ENCODE measurements at regions not wholly inside any gene's neighbourhood (a gene's known extent, or its start where the extent isn't known, plus 50 kb on each side); places are given as distances from the start of the nearest gene placed in this dataset.

DNA sequence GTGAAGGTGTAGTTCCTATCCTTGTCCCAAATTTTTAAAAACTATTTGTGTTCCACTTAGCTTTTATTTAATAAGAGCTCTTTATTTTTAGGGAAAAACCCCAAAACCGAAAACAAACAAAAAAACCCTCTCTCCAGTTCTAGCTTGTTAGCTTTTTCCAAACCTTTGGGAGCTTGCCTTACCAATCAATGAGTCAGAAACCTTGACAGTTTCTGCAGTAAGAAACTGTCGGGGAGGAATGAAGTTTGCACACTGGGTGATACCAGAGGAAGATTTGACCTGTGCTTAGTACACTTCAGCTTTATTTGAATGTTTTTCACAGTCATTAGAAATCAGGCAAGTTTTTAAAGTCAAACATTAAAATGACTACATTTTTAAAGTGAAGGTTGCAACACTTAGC is 105.0 kb downstream of the FAT3 start:
- Histone ChIP-seq H3K4me1 (ENCODE audit: insufficient read depth, low read length) (no peaks in the 10 kb centered on the region), H3K79me2 (ENCODE audit: insufficient read depth, low read length) (no peaks in the 10 kb centered on the region), H2AFZ (ENCODE audit: low read length) (no peak overlapping the region), H3K4me3 (replicated peaks in 1 of 3; ENCODE audit: insufficient read depth in 1 of 3, low read depth in 2 of 3, low read length in 3 of 3) (no peak overlapping the region), H3K9me3 (ENCODE audit: low read length) (no peaks in the 10 kb centered on the region), H3K36me3 (replicated peaks in 1 of 2; ENCODE audit: control insufficient read depth in 1 of 2, insufficient read depth in 2 of 2, low read length in 2 of 2) (no peaks in the 10 kb centered on the region), H4K20me1 (ENCODE audit: insufficient read depth, low read length) (no peaks in the 10 kb centered on the region), H3K9ac (ENCODE audit: insufficient read depth, low read depth, low read length) (no peak overlapping the region), H3K4me2 (ENCODE audit: low read depth, low read length) (no peak overlapping the region), H3K27ac (ENCODE audit: extremely low read length, insufficient read depth, low read length) (no peak overlapping the region), H3K27me3 (ENCODE audit: control insufficient read depth in 1 of 2, insufficient read depth in 2 of 2, low read length in 2 of 2) (no peaks in the 10 kb centered on the region; a peak in 1 of 5 replicates)
- in situ Hi-C loops (cut with HindIII; ENCODE audit: extremely low pct_ligation_motif_present, low pct_unique_long_range_greater_than_20kb), result no loop called here
- DNase-seq (ENCODE audit: low spot score), result no peak
- POLR2A ChIA-PET, result no interaction called here
- intact Hi-C loops (cut with micrococcal nuclease; ENCODE audit: unreplicated experiment), result no loop called here
- CTCF ChIA-PET (ENCODE audit: low intra/inter-chr PET ratio, low total read pairs), result no interaction called here
- no peak for TF ChIP-seq DRAP1 (CRISPR knock-in tag; IDR thresholded peaks at IDR 0.05)
- no peak for FAIRE-seq
- ATAC-seq, result no peak
- WGBS (ENCODE audit: low lambda C conversion rate), result 3% methylated on average over 2 of the region's 2 CpGs
- BruUV-seq (replicated peaks), result no TSS peak

DNA sequence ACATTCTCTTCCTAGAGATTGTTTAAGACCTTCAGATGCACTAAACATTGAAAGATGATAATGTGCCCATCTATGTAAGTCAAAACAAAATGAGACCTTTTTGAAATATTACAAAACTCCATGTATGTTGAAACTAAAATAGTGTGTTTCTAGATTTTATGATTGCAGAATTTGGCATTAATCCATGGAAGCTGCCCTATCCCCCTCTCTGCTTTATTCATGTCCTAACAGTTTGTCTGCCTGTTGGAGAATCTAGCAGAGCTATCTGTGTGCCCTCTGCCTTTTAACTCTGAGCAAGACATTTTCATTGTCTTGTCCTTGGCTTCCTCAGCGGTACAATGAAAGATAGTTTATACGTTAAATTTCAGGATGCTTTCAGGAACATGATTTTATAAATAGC is 105.5 kb downstream of the FAT3 start:
- Histone ChIP-seq H3K4me2 (ENCODE audit: low read depth, low read length) (no peak overlapping the region), H3K36me3 (replicated peaks in 1 of 2; ENCODE audit: control insufficient read depth in 1 of 2, insufficient read depth in 2 of 2, low read length in 2 of 2) (no peaks in the 10 kb centered on the region), H3K27me3 (ENCODE audit: control insufficient read depth in 1 of 2, insufficient read depth in 2 of 2, low read length in 2 of 2) (no peaks in the 10 kb centered on the region; a peak in 1 of 5 replicates), H3K27ac (ENCODE audit: extremely low read length, insufficient read depth, low read length) (no peak overlapping the region), H3K9me3 (ENCODE audit: low read length) (no peaks in the 10 kb centered on the region), H3K4me1 (ENCODE audit: insufficient read depth, low read length) (no peaks in the 10 kb centered on the region), H4K20me1 (ENCODE audit: insufficient read depth, low read length) (no peaks in the 10 kb centered on the region), H3K9ac (ENCODE audit: insufficient read depth, low read depth, low read length) (no peak overlapping the region), H2AFZ (ENCODE audit: low read length) (no peak overlapping the region), H3K79me2 (ENCODE audit: insufficient read depth, low read length) (no peaks in the 10 kb centered on the region), H3K4me3 (replicated peaks in 1 of 3; ENCODE audit: insufficient read depth in 1 of 3, low read depth in 2 of 3, low read length in 3 of 3) (no peak overlapping the region)
- in situ Hi-C loops (cut with HindIII; ENCODE audit: extremely low pct_ligation_motif_present, low pct_unique_long_range_greater_than_20kb) (no loop called here), intact Hi-C loops (cut with micrococcal nuclease; ENCODE audit: unreplicated experiment) (no loop called here)
- no TSS peak for BruUV-seq (replicated peaks)
- WGBS (ENCODE audit: low lambda C conversion rate), result 81% methylated on average over 2 of the region's 2 CpGs
- CTCF ChIA-PET (ENCODE audit: low intra/inter-chr PET ratio, low total read pairs), result no interaction called here
- TF ChIP-seq BCL3 (CRISPR knock-in tag; IDR thresholded peaks at IDR 0.05) (no peak), ZFP62 (CRISPR knock-in tag; IDR thresholded peaks at IDR 0.05) (no peak), ETV6 (CRISPR knock-in tag; conservative IDR thresholded peaks at IDR 0.05) (no peak), ZBTB21 (CRISPR knock-in tag; IDR thresholded peaks at IDR 0.05) (no peak), PCBP1 (IDR thresholded peaks at IDR 0.05; ENCODE audit: borderline replicate concordance, low read depth, low read length) (no peak), TCF12 (IDR thresholded peaks at IDR 0.05) (no peak), TCF12 (CRISPR knock-in tag; IDR thresholded peaks at IDR 0.05) (no peak), NR0B2 (CRISPR knock-in tag; IDR thresholded peaks at IDR 0.05) (no peak), ZNF737 (CRISPR knock-in tag; IDR thresholded peaks at IDR 0.05; ENCODE audit: borderline replicate concordance) (no peak), SKI (IDR thresholded peaks at IDR 0.05; ENCODE audit: partially characterized antibody) (no peak), ZNF550 (CRISPR knock-in tag; IDR thresholded peaks at IDR 0.05; ENCODE audit: borderline replicate concordance) (no peak), ZNF20 (CRISPR knock-in tag; IDR thresholded peaks at IDR 0.05) (no peak), MTA3 (CRISPR knock-in tag; IDR thresholded peaks at IDR 0.05) (no peak)
- ATAC-seq (no peak), FAIRE-seq (no peak), DNase-seq (ENCODE audit: low spot score) (no peak)
- POLR2A ChIA-PET, result no interaction called here
